Tibial nerve (tissue), 4 donors: ENCODE measurements at regions not wholly inside any gene's neighbourhood (a gene's known extent, or its start where the extent isn't known, plus 50 kb on each side); places are given as distances from the start of the nearest gene placed in this dataset.

Source experiments
- DNase-seq, 2 donors: peaks; one replicate each; pipeline ENCODE4 v3.0.0-alpha.2; 2019; ENCODE audit warnings: low spot score in 2 of 2
- H3K27ac ChIP-seq, 4 donors: fragments of 200-600 bp; sonication (generic) in 3 of 4; one replicate each; pipeline ENCODE4 v1.5.1; 2017 to 2019; ENCODE audit warnings: mild to moderate bottlenecking in 1 of 4
- H3K27me3 ChIP-seq, 2 donors: fragments of 200-600 bp; sonication (generic) in 1 of 2; one replicate each; pipeline versions ENCODE4 v1.5.1 to v1.6.0; 2017 to 2019
- H3K36me3 ChIP-seq, 3 donors: fragments of 200-600 bp; sonication (generic); one replicate each; pipeline ENCODE4 v1.5.1; 2018 to 2019
- H3K4me1 ChIP-seq, 4 donors: fragments of 200-600 bp; sonication (generic) in 3 of 4; one replicate each; pipeline ENCODE4 v1.5.1; 2017 to 2019
- H3K4me3 ChIP-seq, 4 donors: fragments of 200-600 bp; sonication (generic) in 3 of 4; one replicate each; pipeline ENCODE4 v1.5.1; 2017 to 2019; ENCODE audit warnings: mild to moderate bottlenecking in 1 of 4, moderate library complexity in 1 of 4
- H3K9me3 ChIP-seq, 4 donors: fragments of 200-600 bp; sonication (generic) in 3 of 4; one replicate each; pipeline ENCODE4 v1.5.1; 2017 to 2019
- EP300 ChIP-seq, 2 donors: sonication (generic); formaldehyde crosslinking; IDR thresholded peaks; one replicate each; pipeline ENCODE4 v1.6.1; 2017; ENCODE audit warnings: antibody characterized with exemption in 2 of 2, mild to moderate bottlenecking in 1 of 2
- POLR2A ChIP-seq, 2 donors: fragments of 450-650 bp; IDR thresholded peaks; one replicate each; pipeline ENCODE4 v1.6.1; 2017; ENCODE audit warnings: antibody characterized with exemption in 2 of 2, mild to moderate bottlenecking in 2 of 2, moderate library complexity in 2 of 2
- WGBS, 2 donors: methylation state at CpG; one replicate each; pipeline ENCODE4 v1.1.5; 2018; 5-methylcytosine and 5-hydroxymethylcytosine counted together
- TF ChIP-seq, protein P1 (sequence below), 5 experiments: fragments of 200-600 bp in 3 of 5; fragments of 450-650 bp in 2 of 5; sonication (generic) in 3 of 5; IDR thresholded peaks; one replicate each; pipeline ENCODE4 v1.5.1; 2016 to 2019; ENCODE audit warnings: antibody characterized with exemption in 5 of 5, mild to moderate bottlenecking in 3 of 5, moderate library complexity in 2 of 5

DNA sequence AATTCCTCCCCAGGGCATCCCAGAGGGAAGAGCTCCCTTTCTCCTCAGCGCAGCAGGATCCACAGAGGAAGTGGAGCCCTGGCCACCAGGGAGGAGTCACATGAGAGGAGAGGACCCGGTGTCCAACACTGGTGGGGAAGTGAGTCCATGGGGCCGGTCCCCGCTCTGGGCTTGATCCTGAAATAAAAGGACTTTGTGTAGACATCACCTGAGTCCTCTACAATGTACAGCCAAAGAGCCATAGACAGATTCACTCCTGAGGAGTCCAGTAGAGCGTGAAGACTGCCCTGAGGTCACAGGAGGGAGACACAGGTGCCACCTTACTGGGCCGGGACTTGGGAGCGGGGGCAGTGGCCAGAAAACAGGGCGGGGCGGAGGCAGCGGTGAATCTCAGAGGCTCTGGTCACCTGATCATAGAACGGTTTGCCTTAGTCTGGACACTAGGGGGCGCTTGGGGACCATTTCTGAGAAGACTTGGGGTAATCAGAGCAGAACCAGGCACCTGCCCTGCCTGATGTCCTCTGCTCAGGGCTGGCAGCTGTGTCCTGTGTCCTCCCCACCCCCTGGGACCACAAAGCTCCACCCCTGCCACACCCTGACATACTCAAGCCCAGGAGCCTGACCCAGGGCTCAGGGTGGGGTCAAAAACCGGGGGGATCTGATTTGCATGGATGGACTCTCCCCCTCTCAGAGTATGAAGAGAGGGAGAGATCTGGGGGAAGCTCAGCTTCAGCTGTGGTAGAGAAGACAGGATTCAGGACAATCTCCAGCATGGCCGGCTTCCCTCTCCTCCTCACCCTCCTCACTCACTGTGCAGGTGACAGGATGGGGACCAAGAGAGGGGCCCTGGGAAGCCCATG lies 112.7 kb downstream of the VPREB1 start:
- peaks cover 0 to 7% of the 10 kb centered on the region in 2 donors for H3K27me3 ChIP-seq
- H3K36me3 ChIP-seq = no peaks in the 10 kb centered on the region
- DNase-seq = peak; percentile 44 to 65
- no peaks in the 10 kb centered on the region for H3K4me1 ChIP-seq
- H3K27ac ChIP-seq = no peak overlapping the region
- no peak overlapping the region for H3K4me3 ChIP-seq
- no peaks in the 10 kb centered on the region for H3K9me3 ChIP-seq
- TF ChIP-seq POLR2A (IDR thresholded peaks at IDR 0.05) (no peak), EP300 (IDR thresholded peaks at IDR 0.05) (no peak)
- TF ChIP-seq, protein P1, sequence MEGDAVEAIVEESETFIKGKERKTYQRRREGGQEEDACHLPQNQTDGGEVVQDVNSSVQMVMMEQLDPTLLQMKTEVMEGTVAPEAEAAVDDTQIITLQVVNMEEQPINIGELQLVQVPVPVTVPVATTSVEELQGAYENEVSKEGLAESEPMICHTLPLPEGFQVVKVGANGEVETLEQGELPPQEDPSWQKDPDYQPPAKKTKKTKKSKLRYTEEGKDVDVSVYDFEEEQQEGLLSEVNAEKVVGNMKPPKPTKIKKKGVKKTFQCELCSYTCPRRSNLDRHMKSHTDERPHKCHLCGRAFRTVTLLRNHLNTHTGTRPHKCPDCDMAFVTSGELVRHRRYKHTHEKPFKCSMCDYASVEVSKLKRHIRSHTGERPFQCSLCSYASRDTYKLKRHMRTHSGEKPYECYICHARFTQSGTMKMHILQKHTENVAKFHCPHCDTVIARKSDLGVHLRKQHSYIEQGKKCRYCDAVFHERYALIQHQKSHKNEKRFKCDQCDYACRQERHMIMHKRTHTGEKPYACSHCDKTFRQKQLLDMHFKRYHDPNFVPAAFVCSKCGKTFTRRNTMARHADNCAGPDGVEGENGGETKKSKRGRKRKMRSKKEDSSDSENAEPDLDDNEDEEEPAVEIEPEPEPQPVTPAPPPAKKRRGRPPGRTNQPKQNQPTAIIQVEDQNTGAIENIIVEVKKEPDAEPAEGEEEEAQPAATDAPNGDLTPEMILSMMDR (IDR thresholded peaks at IDR 0.05) = peak; percentile 35 to 73 (median 59)
- WGBS, 2 donors = 18 to 22% methylated on average over 11 to 14 of the region's 14 CpGs

DNA sequence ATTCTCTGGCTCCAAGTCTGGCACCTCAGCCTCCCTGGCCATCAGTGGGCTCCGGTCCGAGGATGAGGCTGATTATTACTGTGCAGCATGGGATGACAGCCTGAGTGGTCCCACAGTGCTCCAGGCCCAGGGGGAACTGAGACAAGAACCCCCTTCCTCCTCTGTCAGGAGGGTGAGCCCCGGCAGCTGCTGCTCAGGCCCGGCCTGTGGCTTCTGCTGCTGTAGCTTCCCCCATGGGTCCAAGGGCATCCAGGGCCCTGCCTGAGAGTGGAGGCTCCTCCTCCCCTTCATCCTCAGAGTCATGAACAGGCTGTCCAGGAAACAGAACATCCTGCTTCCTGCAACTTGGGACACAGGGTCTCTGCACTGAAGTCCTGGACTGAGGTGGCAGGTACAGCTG lies 113.6 kb downstream of the VPREB1 start:
- no peaks in the 10 kb centered on the region for H3K9me3 ChIP-seq
- H3K4me3 ChIP-seq = no peak overlapping the region
- no peaks in the 10 kb centered on the region for H3K36me3 ChIP-seq
- H3K4me1 ChIP-seq = no peaks in the 10 kb centered on the region
- TF ChIP-seq POLR2A (IDR thresholded peaks at IDR 0.05) = no peak
- TF ChIP-seq, protein P1 (IDR thresholded peaks at IDR 0.05) = no peak
- TF ChIP-seq EP300 (IDR thresholded peaks at IDR 0.05) = no peak
- peaks cover 0 to 7% of the 10 kb centered on the region in 2 donors for H3K27me3 ChIP-seq
- DNase-seq = no peak
- no peak overlapping the region for H3K27ac ChIP-seq
- WGBS, 2 donors = 63 to 71% methylated on average over 4 of the region's 4 CpGs

DNA sequence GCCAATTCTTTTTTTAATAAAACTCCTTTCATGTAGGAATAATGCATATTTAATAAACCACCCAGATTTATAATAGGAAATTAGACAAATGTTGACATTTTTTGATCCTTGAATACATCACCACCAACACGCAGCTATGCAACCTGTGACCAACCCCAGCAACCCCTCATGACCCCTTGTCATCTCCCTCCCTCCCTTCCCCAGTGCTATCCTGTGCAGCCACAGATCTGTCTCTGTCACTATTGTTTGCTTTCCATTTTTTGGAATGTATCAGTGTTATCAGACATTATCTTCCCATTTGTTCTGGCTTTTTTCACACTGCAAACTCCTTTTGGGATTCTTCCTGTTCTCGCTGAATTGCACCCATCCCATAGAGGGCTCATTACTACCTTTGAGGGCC lies 114.1 kb downstream of the VPREB1 start:
- Histone ChIP-seq H3K27me3 (peaks cover 0 to 7% of the 10 kb centered on the region in 2 donors), H3K4me3 (no peak overlapping the region), H3K27ac (no peak overlapping the region), H3K36me3 (no peaks in the 10 kb centered on the region), H3K9me3 (no peaks in the 10 kb centered on the region), H3K4me1 (no peaks in the 10 kb centered on the region)
- TF ChIP-seq EP300 (IDR thresholded peaks at IDR 0.05) = no peak
- TF ChIP-seq, protein P1 (IDR thresholded peaks at IDR 0.05) = no peak
- TF ChIP-seq POLR2A (IDR thresholded peaks at IDR 0.05) = no peak
- no peak for DNase-seq
- WGBS, 2 donors = 64% methylated on average over 2 of the region's 2 CpGs

DNA sequence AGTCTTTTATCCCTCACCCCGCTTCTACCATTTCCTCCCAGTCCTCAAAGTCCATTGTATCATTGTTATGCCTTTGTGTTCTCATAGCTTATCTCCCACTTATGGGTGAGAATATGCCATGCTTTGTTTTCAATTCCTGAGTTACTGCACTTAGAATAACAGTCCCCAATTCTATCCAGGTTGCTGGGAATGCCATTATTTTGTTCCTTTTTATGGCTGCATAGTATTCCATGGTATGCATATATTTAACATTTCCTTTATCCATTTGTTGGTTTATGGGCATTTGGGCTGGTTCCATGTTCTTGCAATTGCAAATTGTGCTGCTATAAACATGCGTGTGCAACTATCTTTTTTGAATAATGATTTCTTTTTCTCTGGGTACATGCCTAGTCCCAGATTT lies 114.9 kb downstream of the VPREB1 start:
- no peak for DNase-seq
- Histone ChIP-seq H3K36me3 (no peaks in the 10 kb centered on the region), H3K4me1 (no peaks in the 10 kb centered on the region), H3K27me3 (peaks cover 0 to 7% of the 10 kb centered on the region in 2 donors), H3K4me3 (no peak overlapping the region), H3K27ac (no peak overlapping the region), H3K9me3 (no peaks in the 10 kb centered on the region)
- TF ChIP-seq, protein P1 (IDR thresholded peaks at IDR 0.05) = no peak
- TF ChIP-seq POLR2A (IDR thresholded peaks at IDR 0.05) (no peak), EP300 (IDR thresholded peaks at IDR 0.05) (no peak)
- WGBS, 2 donors = 76 to 82% methylated on average over 2 of the region's 2 CpGs

DNA sequence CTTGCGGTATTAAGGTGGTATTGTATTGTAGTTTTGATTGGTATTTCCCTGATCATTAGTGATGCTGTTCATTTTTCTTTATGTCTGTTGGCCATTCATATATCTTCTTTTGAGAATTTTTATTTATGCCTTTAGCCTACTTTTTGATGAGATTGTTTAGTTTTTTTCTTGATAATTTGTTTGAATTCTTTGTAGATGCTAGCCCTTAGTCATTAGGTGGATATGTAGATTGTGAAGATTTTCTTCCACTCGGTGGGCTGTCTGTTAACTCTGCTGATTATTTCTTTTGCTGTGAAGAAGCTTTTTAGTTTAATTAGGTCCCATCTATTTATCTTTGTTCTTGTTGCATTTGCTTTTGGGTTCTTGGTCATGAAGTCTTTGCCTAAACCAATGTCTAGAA lies 115.4 kb downstream of the VPREB1 start:
- H3K4me1 ChIP-seq = no peaks in the 10 kb centered on the region
- H3K9me3 ChIP-seq = no peaks in the 10 kb centered on the region
- no peak for TF ChIP-seq POLR2A (IDR thresholded peaks at IDR 0.05)
- TF ChIP-seq EP300 (IDR thresholded peaks at IDR 0.05) = no peak
- TF ChIP-seq, protein P1 (IDR thresholded peaks at IDR 0.05) = no peak
- WGBS, 2 donors = 80 to 81% methylated on average over 2 of the region's 2 CpGs
- no peak overlapping the region for H3K27ac ChIP-seq
- H3K36me3 ChIP-seq = no peaks in the 10 kb centered on the region
- DNase-seq = no peak
- H3K4me3 ChIP-seq = no peak overlapping the region
- peaks cover 0 to 7% of the 10 kb centered on the region in 2 donors for H3K27me3 ChIP-seq
